A549 (cell line): ENCODE measurements at regions not wholly inside any gene's neighbourhood (a gene's known extent, or its start where the extent isn't known, plus 50 kb on each side); places are given as distances from the start of the nearest gene placed in this dataset.

ENCODE experiments used
- CBX8 ChIP-seq: fragments of 200-600 bp; sonication (generic); IDR thresholded peaks from 2 replicates; pipeline ENCODE4 v1.6.1; 2016
- CTCF ChIP-seq: fragments of >200 bp; sonication (Bioruptor Twin); formaldehyde crosslinking; IDR thresholded peaks from 3 replicates; pipeline ENCODE4 v1.5.1; 2016
- EP300 ChIP-seq, 2 experiments: fragments of >200 bp; sonication (Bioruptor Twin); formaldehyde crosslinking; IDR thresholded peaks; 2 replicates in 1 of 2; 3 replicates in 1 of 2; pipeline ENCODE4 v1.6.1; 2016 to 2017
- ESRRA ChIP-seq: fragments of 150-350 bp; IDR thresholded peaks from 2 replicates; pipeline ENCODE4 v1.6.1; 2014; ENCODE audit warnings: mild to moderate bottlenecking, low read length, borderline replicate concordance
- JUN ChIP-seq, 2 experiments: fragments of >200 bp; sonication (Bioruptor Twin); formaldehyde crosslinking; IDR thresholded peaks; 2 replicates in 1 of 2; 3 replicates in 1 of 2; pipeline ENCODE4 v1.6.1; 2016 to 2017
- KDM5A ChIP-seq: fragments of 200-600 bp; sonication (generic); IDR thresholded peaks from 2 replicates; pipeline ENCODE4 v1.6.1; 2016; ENCODE audit warnings: antibody characterized with exemption, mild to moderate bottlenecking
- MAZ ChIP-seq: fragments of 150-350 bp; IDR thresholded peaks from 2 replicates; pipeline ENCODE4 v1.6.1; 2014; ENCODE audit warnings: antibody characterized with exemption, low read depth, low read length, borderline replicate concordance
- NR3C1 ChIP-seq: fragments of >200 bp; sonication (Bioruptor Twin); formaldehyde crosslinking; IDR thresholded peaks from 3 replicates; pipeline ENCODE4 v1.6.1; 2017
- PBX3 ChIP-seq: IDR thresholded peaks from 2 replicates; pipeline ENCODE4 v1.6.1; 2012
- SMC3 ChIP-seq: fragments of >200 bp; sonication (Bioruptor Twin); formaldehyde crosslinking; IDR thresholded peaks from 3 replicates; pipeline ENCODE4 v1.6.1; 2018; ENCODE audit warnings: inconsistent platforms
- SREBF2 ChIP-seq: fragments of 450-650 bp; IDR thresholded peaks from 2 replicates; pipeline ENCODE4 v1.6.1; 2014; ENCODE audit warnings: mild to moderate bottlenecking, moderate library complexity
- ZNF302 ChIP-seq: fragments of 250-450 bp; sonication (Bioruptor Pico); IDR thresholded peaks from 2 replicates; pipeline ENCODE4 v1.9.0; 2021; ENCODE audit warnings: inconsistent platforms, mild to moderate bottlenecking, moderate library complexity
- TF ChIP-seq, protein P1 (sequence below): fragments of 200-600 bp; sonication (generic); IDR thresholded peaks from 2 replicates; pipeline ENCODE4 v1.6.1; 2016; ENCODE audit warnings: antibody characterized with exemption, mild to moderate bottlenecking, moderate library complexity

DNA sequence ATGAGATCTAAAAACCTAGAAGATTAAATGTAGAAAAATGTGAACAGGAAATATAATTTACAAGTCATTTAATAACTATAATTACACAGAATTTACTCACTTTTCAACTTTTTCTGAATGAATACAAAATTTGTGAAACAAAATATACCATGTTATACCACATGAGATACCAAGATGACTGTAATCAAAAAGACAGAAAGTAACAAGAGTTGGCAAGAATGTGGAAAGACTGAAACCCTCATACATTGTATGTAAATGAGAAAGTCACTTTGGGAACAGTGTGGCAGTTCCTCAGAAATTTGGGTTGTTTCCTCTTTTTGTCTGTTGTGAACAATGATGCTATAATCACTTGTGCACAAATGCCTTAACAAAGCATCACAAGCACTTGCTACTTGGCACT lies 145.4 kb upstream of the ZNF804A start:
- TF ChIP-seq CTCF: no peak
- no peak for TF ChIP-seq ZNF302 (CRISPR knock-in tag)
- no peak for TF ChIP-seq SREBF2
- TF ChIP-seq PBX3: no peak
- TF ChIP-seq, protein P1, sequence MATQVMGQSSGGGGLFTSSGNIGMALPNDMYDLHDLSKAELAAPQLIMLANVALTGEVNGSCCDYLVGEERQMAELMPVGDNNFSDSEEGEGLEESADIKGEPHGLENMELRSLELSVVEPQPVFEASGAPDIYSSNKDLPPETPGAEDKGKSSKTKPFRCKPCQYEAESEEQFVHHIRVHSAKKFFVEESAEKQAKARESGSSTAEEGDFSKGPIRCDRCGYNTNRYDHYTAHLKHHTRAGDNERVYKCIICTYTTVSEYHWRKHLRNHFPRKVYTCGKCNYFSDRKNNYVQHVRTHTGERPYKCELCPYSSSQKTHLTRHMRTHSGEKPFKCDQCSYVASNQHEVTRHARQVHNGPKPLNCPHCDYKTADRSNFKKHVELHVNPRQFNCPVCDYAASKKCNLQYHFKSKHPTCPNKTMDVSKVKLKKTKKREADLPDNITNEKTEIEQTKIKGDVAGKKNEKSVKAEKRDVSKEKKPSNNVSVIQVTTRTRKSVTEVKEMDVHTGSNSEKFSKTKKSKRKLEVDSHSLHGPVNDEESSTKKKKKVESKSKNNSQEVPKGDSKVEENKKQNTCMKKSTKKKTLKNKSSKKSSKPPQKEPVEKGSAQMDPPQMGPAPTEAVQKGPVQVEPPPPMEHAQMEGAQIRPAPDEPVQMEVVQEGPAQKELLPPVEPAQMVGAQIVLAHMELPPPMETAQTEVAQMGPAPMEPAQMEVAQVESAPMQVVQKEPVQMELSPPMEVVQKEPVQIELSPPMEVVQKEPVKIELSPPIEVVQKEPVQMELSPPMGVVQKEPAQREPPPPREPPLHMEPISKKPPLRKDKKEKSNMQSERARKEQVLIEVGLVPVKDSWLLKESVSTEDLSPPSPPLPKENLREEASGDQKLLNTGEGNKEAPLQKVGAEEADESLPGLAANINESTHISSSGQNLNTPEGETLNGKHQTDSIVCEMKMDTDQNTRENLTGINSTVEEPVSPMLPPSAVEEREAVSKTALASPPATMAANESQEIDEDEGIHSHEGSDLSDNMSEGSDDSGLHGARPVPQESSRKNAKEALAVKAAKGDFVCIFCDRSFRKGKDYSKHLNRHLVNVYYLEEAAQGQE: no peak
- no peak for TF ChIP-seq KDM5A
- TF ChIP-seq JUN (IDR thresholded peaks at IDR 0.05): no peak
- TF ChIP-seq NR3C1: no peak
- TF ChIP-seq SMC3: no peak
- TF ChIP-seq MAZ: no peak
- no peak for TF ChIP-seq ESRRA
- TF ChIP-seq CBX8: no peak
- no peak for TF ChIP-seq EP300 (IDR thresholded peaks at IDR 0.05)
